Esophagus squamous epithelium (tissue), 5 donors: ENCODE measurements at regions not wholly inside any gene's neighbourhood (a gene's known extent, or its start where the extent isn't known, plus 50 kb on each side); places are given as distances from the start of the nearest gene placed in this dataset.

Experiments used
- DNase-seq: peaks from one replicate; lab custom pipeline; 2025; lab: John Stamatoyannopoulos, UW
- H3K27ac ChIP-seq, 4 donors: fragments of 200-600 bp; sonication (generic); one replicate each; pipeline ENCODE4 v1.5.1; 2016 to 2019; ENCODE audit warnings: mild to moderate bottlenecking in 1 of 4
- H3K27me3 ChIP-seq, 4 donors: fragments of 200-600 bp; sonication (generic); 1 replicate in 3 of 4; 2 replicates in 1 of 4; pipeline versions ENCODE4 v1.5.1 to v1.6.0; 2017 to 2021; ENCODE audit warnings: antibody characterized with exemption in 1 of 4
- H3K36me3 ChIP-seq, 3 donors: fragments of 200-600 bp; sonication (generic); one replicate each; pipeline ENCODE4 v1.5.1; 2016 to 2019
- H3K4me1 ChIP-seq, 3 donors: fragments of 200-600 bp; sonication (generic); one replicate each; pipeline ENCODE4 v1.5.1; 2017 to 2019
- H3K4me3 ChIP-seq, 4 donors: fragments of 200-600 bp; sonication (generic); 1 replicate in 3 of 4; 2 replicates in 1 of 4; pipeline ENCODE4 v1.5.1; 2016 to 2019; ENCODE audit warnings: mild to moderate bottlenecking in 2 of 4, moderate library complexity in 1 of 4
- H3K9me3 ChIP-seq, 3 donors: fragments of 200-600 bp; sonication (generic); one replicate each; pipeline ENCODE4 v1.5.1; 2016 to 2019
- CTCF ChIP-seq, 6 experiments: fragments of 450-650 bp in 4 of 6; fragments of 200-600 bp in 2 of 6; sonication (generic) in 2 of 6; IDR thresholded peaks; one replicate each; pipeline ENCODE4 v1.5.1; 2016 to 2019; ENCODE audit warnings: antibody characterized with exemption in 6 of 6, mild to moderate bottlenecking in 4 of 6, moderate library complexity in 4 of 6
- POLR2A ChIP-seq, 4 donors: fragments of 450-650 bp; IDR thresholded peaks; one replicate each; pipeline ENCODE4 v1.6.1; 2017; ENCODE audit warnings: antibody characterized with exemption in 4 of 4, mild to moderate bottlenecking in 4 of 4, moderate library complexity in 3 of 4
- WGBS, 2 donors: methylation state at CpG; one replicate each; pipeline ENCODE4 v1.1.5; 2018; 5-methylcytosine and 5-hydroxymethylcytosine counted together
- intact Hi-C: fragments of 100-400 bp; cut with DNase I; formaldehyde crosslinking; loops from one replicate; pipeline ENCODE4 v1.15.0; 2022
- donor health status: DM: yes; HTN: yes; CAD: no.

- H3K27ac ChIP-seq = no peak overlapping the region
- WGBS, 2 donors = 86 to 89% methylated on average over 1 to 2 of the region's 2 CpGs
Observed at GRCh38 chr2:133842446-133842845, 274.2 kb upstream of the NCKAP5 start.

GRCh38 chr2:133843091-133843490 lies 274.8 kb upstream of the NCKAP5 start:
- Histone ChIP-seq H3K4me3 (no peak overlapping the region), H3K4me1 (peaks cover 0 to 4% (median 0%) of the 10 kb centered on the region in 3 donors), H3K36me3 (no peaks in the 10 kb centered on the region), H3K27me3 (peaks cover 0 to 10% (median 0%) of the 10 kb centered on the region in 4 donors), H3K9me3 (no peaks in the 10 kb centered on the region), H3K27ac (no peak overlapping the region)
- TF ChIP-seq CTCF (IDR thresholded peaks at IDR 0.05) (no peak), POLR2A (IDR thresholded peaks at IDR 0.05) (no peak)
- intact Hi-C loops = loop anchor here (10.0 kb wide), 1 partner anchor 1298 kb away; no protein-coding TSS in a partner anchor
- WGBS, 2 donors = 71 to 95% methylated on average over 3 of the region's 3 CpGs
- no peak for DNase-seq

More at GRCh38 chr2:133842446-133842845, 274.2 kb upstream of the NCKAP5 start:
- Histone ChIP-seq H3K9me3 (no peaks in the 10 kb centered on the region), H3K4me3 (no peak overlapping the region), H3K36me3 (no peaks in the 10 kb centered on the region), H3K4me1 (peaks cover 0 to 4% (median 0%) of the 10 kb centered on the region in 3 donors), H3K27me3 (peaks cover 0 to 10% (median 0%) of the 10 kb centered on the region in 4 donors)
- intact Hi-C loops = loop anchor here (10.0 kb wide), 1 partner anchor 1298 kb away; no protein-coding TSS in a partner anchor
- TF ChIP-seq CTCF (IDR thresholded peaks at IDR 0.05) = no peak
- no peak for TF ChIP-seq POLR2A (IDR thresholded peaks at IDR 0.05)
- DNase-seq = no peak

- no peak for TF ChIP-seq CTCF (IDR thresholded peaks at IDR 0.05)
- TF ChIP-seq POLR2A (IDR thresholded peaks at IDR 0.05) = no peak
- Histone ChIP-seq H3K36me3 (no peaks in the 10 kb centered on the region), H3K9me3 (no peaks in the 10 kb centered on the region), H3K27me3 (peaks cover 0 to 10% (median 0%) of the 10 kb centered on the region in 4 donors), H3K27ac (no peak overlapping the region), H3K4me3 (no peak overlapping the region), H3K4me1 (peaks cover 0 to 4% (median 0%) of the 10 kb centered on the region in 3 donors)
- WGBS, 2 donors = 56 to 67% methylated on average over 6 of the region's 6 CpGs
- intact Hi-C loops = loop anchor here (10.0 kb wide), 1 partner anchor 1299 kb away; no protein-coding TSS in a partner anchor
- DNase-seq = no peak
Observed at GRCh38 chr2:133843551-133843950, 275.3 kb upstream of the NCKAP5 start.

- H3K36me3 ChIP-seq = no peaks in the 10 kb centered on the region
- H3K27ac ChIP-seq = no peak overlapping the region
- intact Hi-C loops = loop anchor here (10.0 kb wide), 1 partner anchor 1300 kb away; no protein-coding TSS in a partner anchor
- H3K4me1 ChIP-seq = peaks cover 0 to 4% (median 0%) of the 10 kb centered on the region in 3 donors
- H3K27me3 ChIP-seq = peaks cover 0 to 13% (median 0%) of the 10 kb centered on the region in 4 donors
- 27 to 38% methylated on average over 7 to 9 of the region's 9 CpGs for WGBS, 2 donors
- no peak overlapping the region for H3K4me3 ChIP-seq
- TF ChIP-seq CTCF (IDR thresholded peaks at IDR 0.05) (peak; percentile 74 to 83 (median 79)), POLR2A (IDR thresholded peaks at IDR 0.05) (no peak)
- no peak for DNase-seq
- no peaks in the 10 kb centered on the region for H3K9me3 ChIP-seq
Observed at GRCh38 chr2:133844214-133844892, 276.1 kb upstream of the NCKAP5 start.

- no peak for TF ChIP-seq CTCF (IDR thresholded peaks at IDR 0.05)
- Histone ChIP-seq H3K4me3 (no peak overlapping the region), H3K27ac (no peak overlapping the region), H3K4me1 (peaks cover 0 to 4% (median 0%) of the 10 kb centered on the region in 3 donors), H3K36me3 (no peaks in the 10 kb centered on the region), H3K9me3 (no peaks in the 10 kb centered on the region), H3K27me3 (peaks cover 0 to 13% (median 0%) of the 10 kb centered on the region in 4 donors)
- intact Hi-C loops = loop anchor here (10.0 kb wide), 1 partner anchor 1302 kb away; no protein-coding TSS in a partner anchor
- DNase-seq = no peak
- WGBS, 2 donors = 84 to 100% methylated on average over 4 of the region's 4 CpGs
Observed at GRCh38 chr2:133846476-133846875, 278.2 kb upstream of the NCKAP5 start.
